Pancreas (tissue), 10 donors: ENCODE measurements at regions not wholly inside any gene's neighbourhood (a gene's known extent, or its start where the extent isn't known, plus 50 kb on each side); places are given as distances from the start of the nearest gene placed in this dataset.

Experiments
- ATAC-seq, 4 donors: fragments of 200-7000 bp; cut with Tn5 transposase; one replicate each; pipeline versions ENCODE4 v1.8.0 to v1.9.1; 2020; ENCODE audit warnings: mild to moderate bottlenecking in 4 of 4, moderate library complexity in 4 of 4
- DNase-seq, 6 donors: peaks; one replicate each; pipeline ENCODE4 v3.0.0-alpha.2; 2020
- FAIRE-seq: peaks from 2 replicates; lab custom pipeline; 2012; peaks lifted over from hg19 to GRCh38; lab: Jason Lieb, UNC
- H3K27ac ChIP-seq, 4 donors: fragments of 200-600 bp; sonication (generic); 1 replicate in 3 of 4; 2 replicates in 1 of 4; pipeline versions ENCODE4 v1.5.0 to v1.8.0; 2020
- H3K27me3 ChIP-seq, 4 donors: fragments of 200-600 bp; one replicate each; pipeline ENCODE4 v1.8.0; 2021
- H3K36me3 ChIP-seq, 3 donors: fragments of 200-600 bp; sonication (generic) in 1 of 3; one replicate each; pipeline versions ENCODE4 v1.5.0 to v1.8.0; 2020 to 2021
- H3K4me1 ChIP-seq, 3 donors: fragments of 200-600 bp; one replicate each; pipeline ENCODE4 v1.8.0; 2021
- H3K4me3 ChIP-seq, 4 donors: fragments of 200-600 bp; sonication (generic) in 2 of 4; one replicate each; pipeline versions ENCODE4 v1.5.0 to v1.8.0; 2020 to 2021
- H3K9me3 ChIP-seq, 4 donors: fragments of 200-600 bp; one replicate each; pipeline ENCODE4 v1.8.0; 2021
- WGBS, 2 donors: extraction: QIAGEN DNeasy Blood & Tissue Kit; methylation state at CpG; one replicate each; pipeline ENCODE4 v1.1.7; 2013; 5-methylcytosine and 5-hydroxymethylcytosine counted together
- intact Hi-C, 3 donors: fragments of 100-400 bp; cut with DNase I; formaldehyde crosslinking; loops; one replicate each; pipeline versions ENCODE4 v1.11.1 to v1.14.2; 2022
- TF ChIP-seq, protein P1 (sequence below), 4 donors: fragments of 200-600 bp; sonication (generic) in 3 of 4; IDR thresholded peaks; one replicate each; pipeline versions ENCODE4 v1.5.0 to v1.8.0; 2021; ENCODE audit warnings: antibody characterized with exemption in 4 of 4
- donor health status: healthy with polysubstance abuse.
- donor health status: DM: no; HTN: no; CAD: no; lungs with moderate emphysema.
- donor health status: DM: no; HTN: no; CAD: no.
- donor health status: control.
- donor health status: control.
- donor health status: Bipolar disorder and iron deficiency.
- donor health status: DM: yes; HTN: yes; CAD: no.
- donor health status: DM: no; HTN: no; CAD: no.
- donor health status: DM: no; HTN: no; CAD: no.
- donor health status: DM: yes; HTN: yes; CAD: no.

DNA sequence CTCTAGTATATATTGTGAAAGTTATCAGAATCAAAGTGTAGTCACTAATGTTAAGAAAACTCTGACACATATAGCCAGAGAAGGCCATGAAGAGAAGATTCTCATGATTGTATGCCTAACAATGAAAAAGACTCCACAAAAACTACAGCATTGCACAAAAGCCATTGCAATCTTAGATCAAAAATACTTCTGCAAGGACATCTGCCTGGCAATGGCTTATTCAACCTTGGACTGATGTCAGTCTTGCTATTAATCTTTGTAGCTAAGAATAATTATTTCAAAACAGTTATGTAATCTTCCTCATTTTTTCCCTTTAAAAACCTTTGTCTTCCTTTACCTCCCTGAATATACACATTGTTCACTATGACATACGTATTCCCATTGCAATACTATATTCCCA is 55.3 kb upstream of the SLC36A4 start:
- FAIRE-seq = no peak
- no peaks in the 10 kb centered on the region for H3K36me3 ChIP-seq
- TF ChIP-seq, protein P1, sequence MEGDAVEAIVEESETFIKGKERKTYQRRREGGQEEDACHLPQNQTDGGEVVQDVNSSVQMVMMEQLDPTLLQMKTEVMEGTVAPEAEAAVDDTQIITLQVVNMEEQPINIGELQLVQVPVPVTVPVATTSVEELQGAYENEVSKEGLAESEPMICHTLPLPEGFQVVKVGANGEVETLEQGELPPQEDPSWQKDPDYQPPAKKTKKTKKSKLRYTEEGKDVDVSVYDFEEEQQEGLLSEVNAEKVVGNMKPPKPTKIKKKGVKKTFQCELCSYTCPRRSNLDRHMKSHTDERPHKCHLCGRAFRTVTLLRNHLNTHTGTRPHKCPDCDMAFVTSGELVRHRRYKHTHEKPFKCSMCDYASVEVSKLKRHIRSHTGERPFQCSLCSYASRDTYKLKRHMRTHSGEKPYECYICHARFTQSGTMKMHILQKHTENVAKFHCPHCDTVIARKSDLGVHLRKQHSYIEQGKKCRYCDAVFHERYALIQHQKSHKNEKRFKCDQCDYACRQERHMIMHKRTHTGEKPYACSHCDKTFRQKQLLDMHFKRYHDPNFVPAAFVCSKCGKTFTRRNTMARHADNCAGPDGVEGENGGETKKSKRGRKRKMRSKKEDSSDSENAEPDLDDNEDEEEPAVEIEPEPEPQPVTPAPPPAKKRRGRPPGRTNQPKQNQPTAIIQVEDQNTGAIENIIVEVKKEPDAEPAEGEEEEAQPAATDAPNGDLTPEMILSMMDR (IDR thresholded peaks at IDR 0.05) = no peak
- no peaks in the 10 kb centered on the region for H3K27me3 ChIP-seq
- H3K9me3 ChIP-seq = no peaks in the 10 kb centered on the region
- 88 to 90% methylated on average over 1 of the region's 1 CpG for WGBS, 2 donors
- no peak overlapping the region for H3K4me3 ChIP-seq
- ATAC-seq = no peak
- H3K27ac ChIP-seq = no peak overlapping the region
- peaks cover 0 to 6% (median 2%) of the 10 kb centered on the region in 3 donors for H3K4me1 ChIP-seq
- DNase-seq = no peak
- intact Hi-C loops = no loop called here

- no peaks in the 10 kb centered on the region for H3K9me3 ChIP-seq
- no peak overlapping the region for H3K4me3 ChIP-seq
- no peak overlapping the region for H3K27ac ChIP-seq
- DNase-seq = no peak
- no peaks in the 10 kb centered on the region for H3K4me1 ChIP-seq
- H3K27me3 ChIP-seq = no peaks in the 10 kb centered on the region
- ATAC-seq = no peak
- intact Hi-C loops = no loop called here
- H3K36me3 ChIP-seq = no peaks in the 10 kb centered on the region
- TF ChIP-seq, protein P1 (IDR thresholded peaks at IDR 0.05) = no peak
- no peak for FAIRE-seq
These were observed 58.8 kb upstream of the SLC36A4 start for GRCh38 chr11:93256623-93257022.

GRCh38 chr11:93267383-93267782 is 63.2 kb upstream of the DEUP1 start:
- 82 to 90% methylated on average over 5 of the region's 5 CpGs for WGBS, 2 donors
- H3K4me3 ChIP-seq = no peak overlapping the region
- intact Hi-C loops = no loop called here
- no peaks in the 10 kb centered on the region for H3K27me3 ChIP-seq
- no peak for DNase-seq
- TF ChIP-seq, protein P1 (IDR thresholded peaks at IDR 0.05) = no peak
- H3K27ac ChIP-seq = no peak overlapping the region
- no peaks in the 10 kb centered on the region for H3K9me3 ChIP-seq
- H3K36me3 ChIP-seq = no peaks in the 10 kb centered on the region
- no peak for FAIRE-seq
- ATAC-seq = no peak
- H3K4me1 ChIP-seq = no peaks in the 10 kb centered on the region

DNA sequence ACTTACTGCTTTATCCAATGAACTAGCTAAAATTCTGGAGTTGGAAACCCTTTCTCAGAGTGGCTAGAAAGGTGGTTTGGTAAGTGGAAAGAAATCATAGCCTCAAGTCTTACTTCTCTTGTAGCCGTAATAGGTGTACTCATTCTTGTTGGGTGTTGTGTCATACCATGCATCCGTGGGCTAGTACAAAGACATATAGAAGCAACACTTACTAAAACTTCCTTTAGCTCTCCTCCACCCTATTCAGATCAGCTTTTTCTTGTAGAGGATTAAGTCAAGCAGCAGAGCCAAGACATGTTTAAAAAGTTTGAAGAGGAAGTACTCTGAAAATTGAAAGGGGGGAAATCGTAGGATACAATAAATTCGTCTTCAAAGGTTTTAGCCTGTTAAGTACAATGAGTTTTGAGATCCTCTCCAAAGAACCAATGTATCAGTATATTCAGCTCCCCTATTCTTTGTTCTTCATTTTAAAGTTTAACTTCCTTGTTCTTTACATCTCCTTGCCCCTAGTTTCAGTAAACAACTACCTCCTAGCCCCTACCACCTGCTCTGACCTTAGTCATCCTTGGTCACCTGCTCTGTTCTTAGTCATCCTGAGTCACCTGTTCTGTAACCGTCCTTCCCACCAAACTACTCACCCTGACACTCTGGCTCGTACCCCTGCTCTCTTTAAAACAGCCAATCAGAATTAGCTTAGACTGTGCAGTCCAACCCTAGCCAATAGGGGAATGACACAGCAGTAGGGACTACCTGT is 62.1 kb upstream of the DEUP1 start:
- no peaks in the 10 kb centered on the region for H3K27me3 ChIP-seq
- TF ChIP-seq, protein P1 (IDR thresholded peaks at IDR 0.05) = no peak
- no peak overlapping the region for H3K4me3 ChIP-seq
- H3K4me1 ChIP-seq = no peaks in the 10 kb centered on the region
- 73 to 84% methylated on average over 6 of the region's 6 CpGs for WGBS, 2 donors
- intact Hi-C loops = no loop called here
- H3K36me3 ChIP-seq = no peaks in the 10 kb centered on the region
- DNase-seq = no peak
- H3K27ac ChIP-seq = no peak overlapping the region
- ATAC-seq = no peak
- H3K9me3 ChIP-seq = no peaks in the 10 kb centered on the region
- FAIRE-seq = no peak

DNA sequence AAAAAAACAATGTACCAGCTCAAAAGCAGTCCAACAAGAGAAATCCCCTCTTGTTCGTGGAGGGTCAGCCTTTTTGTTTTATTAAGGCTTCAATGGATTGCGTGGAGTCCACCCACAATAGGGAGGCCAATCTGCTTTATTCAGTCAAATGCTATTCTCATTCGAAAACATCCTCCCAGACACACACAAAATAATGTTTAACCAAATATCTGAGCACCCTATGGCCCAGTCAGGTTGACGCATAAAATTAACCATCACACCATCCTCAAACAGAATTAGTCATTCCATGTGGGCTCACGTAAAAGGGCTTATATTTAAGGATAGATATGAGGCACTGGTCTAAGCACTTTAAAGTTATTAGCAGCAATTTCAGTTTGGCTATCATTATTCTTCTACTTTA is 58.9 kb upstream of the DEUP1 start:
- intact Hi-C loops = no loop called here
- 79 to 94% methylated on average over 5 of the region's 5 CpGs for WGBS, 2 donors
- Histone ChIP-seq H3K9me3 (no peaks in the 10 kb centered on the region), H3K27ac (no peak overlapping the region), H3K4me1 (no peaks in the 10 kb centered on the region), H3K27me3 (no peaks in the 10 kb centered on the region), H3K36me3 (no peaks in the 10 kb centered on the region), H3K4me3 (no peak overlapping the region)
- TF ChIP-seq, protein P1 (IDR thresholded peaks at IDR 0.05) = no peak
- ATAC-seq (no peak), FAIRE-seq (no peak), DNase-seq (no peak)
